Hepatocyte (in vitro differentiated cells): ENCODE measurements at regions not wholly inside any gene's neighbourhood (a gene's known extent, or its start where the extent isn't known, plus 50 kb on each side); places are given as distances from the start of the nearest gene placed in this dataset.

Source experiments
- CTCF ChIP-seq: fragments of 200-600 bp; sonication (generic); IDR thresholded peaks from 2 replicates; pipeline ENCODE4 v1.5.1; 2016; ENCODE audit warnings: antibody characterized with exemption, mild to moderate bottlenecking; ENCODE audit not compliant: poor library complexity
- EZH2 ChIP-seq: fragments of 200-600 bp; sonication (generic); IDR thresholded peaks from 2 replicates; pipeline ENCODE4 v1.6.1; 2016; ENCODE audit warnings: antibody characterized with exemption, mild to moderate bottlenecking, borderline replicate concordance

GRCh38 chr14:71237556-71237955, 330.3 kb downstream of the PCNX1 start:
- TF ChIP-seq CTCF (no peak), EZH2 (no peak)
